GM12892 (cell line): ENCODE measurements at regions not wholly inside any gene's neighbourhood (a gene's known extent, or its start where the extent isn't known, plus 50 kb on each side); places are given as distances from the start of the nearest gene placed in this dataset.

Experiments used
- POLR2A ChIP-seq: IDR thresholded peaks from 2 replicates; pipeline ENCODE4 v1.6.1; 2011; ENCODE audit warnings: low read depth, low read length, control low read depth
- POLR2AphosphoS5 ChIP-seq: IDR thresholded peaks from 2 replicates; pipeline ENCODE4 v1.6.1; 2011; ENCODE audit warnings: low read depth, low read length, control low read depth
- TAF1 ChIP-seq: IDR thresholded peaks from 2 replicates; pipeline ENCODE4 v1.6.1; 2011; ENCODE audit warnings: low read depth, mild to moderate bottlenecking, control low read depth, low read length, borderline replicate concordance

GRCh38 chr7:36775061-36775620, 50.8 kb upstream of the AOAH start:
- no peak for TF ChIP-seq POLR2A
- no peak for TF ChIP-seq POLR2AphosphoS5
- TF ChIP-seq TAF1: no peak
